Fibroblast of the aortic adventitia (primary cell): ENCODE measurements at regions not wholly inside any gene's neighbourhood (a gene's known extent, or its start where the extent isn't known, plus 50 kb on each side); places are given as distances from the start of the nearest gene placed in this dataset.

Source experiments
- DNase-seq: peaks from one replicate; pipeline ENCODE4 v3.0.0-alpha.2; 2010; ENCODE audit warnings: low read depth
- H3K4me3 ChIP-seq: 2 replicates; pipeline ENCODE4 v1.5.1; 2011; ENCODE audit warnings: low read depth, mild to moderate bottlenecking, control low read depth, low read length, moderate library complexity
- TF ChIP-seq, protein P1 (sequence below): IDR thresholded peaks from 2 replicates; pipeline ENCODE4 v1.5.1; 2011; ENCODE audit warnings: mild to moderate bottlenecking, low read length, control low read depth, inconsistent platforms; ENCODE audit not compliant: insufficient read depth

- TF ChIP-seq, protein P1, sequence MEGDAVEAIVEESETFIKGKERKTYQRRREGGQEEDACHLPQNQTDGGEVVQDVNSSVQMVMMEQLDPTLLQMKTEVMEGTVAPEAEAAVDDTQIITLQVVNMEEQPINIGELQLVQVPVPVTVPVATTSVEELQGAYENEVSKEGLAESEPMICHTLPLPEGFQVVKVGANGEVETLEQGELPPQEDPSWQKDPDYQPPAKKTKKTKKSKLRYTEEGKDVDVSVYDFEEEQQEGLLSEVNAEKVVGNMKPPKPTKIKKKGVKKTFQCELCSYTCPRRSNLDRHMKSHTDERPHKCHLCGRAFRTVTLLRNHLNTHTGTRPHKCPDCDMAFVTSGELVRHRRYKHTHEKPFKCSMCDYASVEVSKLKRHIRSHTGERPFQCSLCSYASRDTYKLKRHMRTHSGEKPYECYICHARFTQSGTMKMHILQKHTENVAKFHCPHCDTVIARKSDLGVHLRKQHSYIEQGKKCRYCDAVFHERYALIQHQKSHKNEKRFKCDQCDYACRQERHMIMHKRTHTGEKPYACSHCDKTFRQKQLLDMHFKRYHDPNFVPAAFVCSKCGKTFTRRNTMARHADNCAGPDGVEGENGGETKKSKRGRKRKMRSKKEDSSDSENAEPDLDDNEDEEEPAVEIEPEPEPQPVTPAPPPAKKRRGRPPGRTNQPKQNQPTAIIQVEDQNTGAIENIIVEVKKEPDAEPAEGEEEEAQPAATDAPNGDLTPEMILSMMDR, result no peak
- DNase-seq, result no peak
- no peak overlapping the region for H3K4me3 ChIP-seq
These were observed 227.6 kb upstream of the EXOC2 start for GRCh38 chr6:920512-920911.

GRCh38 chr6:919500-919899 is 226.6 kb upstream of the EXOC2 start:
- H3K4me3 ChIP-seq, result no peak overlapping the region
- TF ChIP-seq, protein P1, result no peak
- DNase-seq, result no peak

DNA sequence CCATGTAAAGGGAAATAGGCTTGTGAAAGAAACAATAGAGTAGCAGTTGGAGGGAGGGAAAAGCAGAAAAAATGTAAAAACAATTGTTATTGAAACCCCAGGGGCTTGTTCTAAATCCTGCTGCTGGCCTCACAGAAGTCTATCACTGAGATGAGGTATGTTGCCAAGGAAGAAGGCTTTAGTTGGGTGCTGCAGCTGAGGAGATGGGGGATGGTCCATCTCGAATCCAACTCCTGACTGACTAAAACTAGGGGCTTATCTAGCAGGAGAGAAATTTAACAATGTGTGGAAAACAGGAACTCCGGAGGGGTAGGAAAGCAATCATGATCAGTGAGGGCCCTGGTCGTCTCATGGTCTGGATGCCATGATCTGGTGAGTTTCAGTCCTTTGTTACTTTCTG is 225.0 kb upstream of the EXOC2 start:
- no peak for DNase-seq
- TF ChIP-seq, protein P1, result no peak
- no peak overlapping the region for H3K4me3 ChIP-seq

- TF ChIP-seq, protein P1, result no peak
- DNase-seq, result no peak
- H3K4me3 ChIP-seq, result no peak overlapping the region
These were observed 224.4 kb upstream of the EXOC2 start for GRCh38 chr6:917296-917695.

DNA sequence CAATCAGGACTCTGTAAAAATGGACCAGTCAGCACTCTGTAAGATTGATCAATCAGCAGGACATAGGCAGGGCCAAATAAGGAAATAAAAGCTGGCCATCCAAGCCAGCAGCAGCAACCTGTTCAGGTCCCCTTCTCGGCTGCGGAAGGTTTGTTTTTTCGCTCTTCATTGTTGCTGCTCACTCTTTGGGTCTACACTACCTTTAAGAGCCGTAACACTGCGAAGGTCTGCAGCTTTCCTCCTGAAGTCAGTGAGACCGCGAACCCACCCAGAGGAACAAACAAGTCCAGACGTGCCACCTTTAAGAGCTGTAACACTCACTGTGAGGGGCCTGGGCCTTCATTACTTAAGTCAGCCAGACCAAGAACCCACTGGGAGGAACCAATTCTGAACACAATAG is 223.2 kb upstream of the EXOC2 start:
- no peak for DNase-seq
- TF ChIP-seq, protein P1, result no peak

GRCh38 chr6:912871-913835 is 220.2 kb upstream of the EXOC2 start:
- DNase-seq, result peak; percentile 50
- H3K4me3 ChIP-seq, result no peak overlapping the region
- TF ChIP-seq, protein P1, result peak; percentile 74

More for the DNA sequence above, 223.2 kb upstream of the EXOC2 start:
- no peak overlapping the region for H3K4me3 ChIP-seq
